ELR (cell line): ENCODE measurements at regions not wholly inside any gene's neighbourhood (a gene's known extent, or its start where the extent isn't known, plus 50 kb on each side); places are given as distances from the start of the nearest gene placed in this dataset.

Experiments
- DNase-seq: peaks from one replicate; pipeline ENCODE4 v3.0.0-alpha.2; 2015; ENCODE audit warnings: low read depth

- DNase-seq: no peak
These were observed 97.8 kb upstream of the SLC44A1 start for GRCh38 chr9:105146677-105147076.

DNA sequence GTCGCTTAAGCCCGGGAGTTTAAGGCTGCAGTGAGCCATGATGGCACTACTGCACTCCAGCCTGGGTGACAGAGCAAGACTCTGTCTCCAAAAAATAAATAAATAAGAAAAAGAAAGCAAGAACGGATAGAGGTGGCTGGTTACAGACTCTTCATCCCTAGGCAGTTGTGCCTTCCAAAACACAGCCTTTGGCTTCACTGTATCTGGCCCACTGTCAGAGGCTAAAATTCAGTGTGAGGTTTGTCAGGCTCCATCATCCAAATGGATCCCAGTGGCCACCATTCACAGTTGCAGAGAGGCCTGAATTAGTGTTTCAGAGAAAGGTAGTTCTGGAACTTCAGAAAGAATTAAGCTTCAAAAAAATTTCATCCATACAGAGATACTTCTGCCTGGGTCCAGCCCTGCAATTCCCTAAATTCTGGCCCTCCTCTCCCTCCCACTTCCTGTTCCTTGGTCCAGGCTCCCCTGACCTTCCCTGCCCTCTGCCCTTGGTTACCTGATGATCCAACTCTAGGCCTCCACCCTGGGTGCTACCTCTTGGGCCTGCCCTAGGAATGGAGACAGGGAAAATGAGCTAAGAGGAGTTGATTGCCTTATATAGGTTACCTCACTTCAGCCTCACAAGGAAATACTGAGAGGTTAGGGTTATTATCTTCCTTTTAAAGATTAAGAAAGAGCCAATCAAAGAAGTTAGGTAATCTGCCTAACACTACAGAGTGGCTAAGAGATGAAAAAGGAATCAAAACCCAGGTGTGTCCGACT is 97.2 kb upstream of the SLC44A1 start:
- no peak for DNase-seq

DNA sequence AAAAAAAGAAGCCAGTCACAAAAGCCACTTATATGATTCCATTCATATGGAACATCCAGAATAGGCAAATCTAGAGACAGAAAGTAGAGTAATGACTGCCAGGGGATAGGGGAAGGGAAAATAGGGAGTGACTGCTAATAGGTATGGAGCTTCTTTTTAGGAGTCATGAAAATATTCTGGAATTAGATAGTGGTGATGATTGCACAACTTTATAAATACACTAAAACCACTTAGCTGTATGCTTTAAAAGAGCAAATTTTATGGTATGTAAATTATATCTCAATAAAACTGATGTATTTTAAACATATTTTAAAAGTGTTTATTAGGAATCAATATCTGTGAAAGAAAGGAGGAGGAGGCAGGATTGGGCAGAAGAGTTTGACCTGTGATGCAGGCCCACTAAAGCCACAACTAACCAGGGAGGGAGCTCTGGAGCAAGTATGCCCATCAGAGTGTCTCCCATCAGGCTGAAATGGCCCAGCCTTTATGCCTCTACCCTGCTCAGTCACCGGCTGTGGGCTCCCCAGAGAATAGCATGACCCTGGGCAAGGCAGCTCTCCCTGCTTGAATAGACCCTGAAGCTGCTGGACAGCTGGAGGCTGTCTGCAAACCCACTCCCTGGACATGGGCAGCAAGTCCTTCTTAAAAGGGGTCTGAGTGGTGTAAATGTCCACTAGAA is 96.0 kb upstream of the SLC44A1 start:
- peak; percentile 31 for DNase-seq

DNA sequence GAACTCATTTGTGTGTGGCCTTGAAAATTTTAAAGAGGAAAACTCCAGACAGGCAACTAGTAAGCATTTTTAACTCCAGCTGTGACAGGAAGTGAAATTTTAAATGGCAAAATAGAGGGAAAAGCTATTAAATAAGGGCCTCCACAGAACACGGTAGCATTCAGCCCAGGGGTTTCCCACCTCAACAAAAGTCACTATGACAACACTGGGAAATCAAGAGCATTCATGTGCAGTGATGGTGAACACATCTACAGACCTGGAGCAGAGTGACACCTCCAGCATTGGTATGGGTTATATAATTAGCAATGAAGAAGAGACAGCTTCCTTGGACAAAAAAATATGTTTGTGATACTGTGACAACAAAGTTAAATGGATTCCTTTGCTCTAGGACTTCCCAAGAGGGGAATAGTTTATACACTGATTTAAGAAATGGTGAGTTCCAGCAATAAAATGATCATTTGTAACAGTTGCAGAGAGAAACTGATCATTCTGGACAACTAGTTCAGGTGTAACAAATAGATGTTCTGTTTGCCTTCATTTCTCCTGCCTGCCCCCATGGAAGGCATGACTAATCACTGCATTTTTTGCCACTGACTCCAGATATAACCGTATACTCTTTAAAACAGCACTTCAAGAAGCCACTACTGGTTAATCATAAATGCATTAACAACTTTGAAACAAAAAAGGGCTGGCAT is 93.3 kb upstream of the SLC44A1 start:
- peak; percentile 79 for DNase-seq

- no peak for DNase-seq
These were observed 92.8 kb upstream of the SLC44A1 start for GRCh38 chr9:105151686-105151995.

DNA sequence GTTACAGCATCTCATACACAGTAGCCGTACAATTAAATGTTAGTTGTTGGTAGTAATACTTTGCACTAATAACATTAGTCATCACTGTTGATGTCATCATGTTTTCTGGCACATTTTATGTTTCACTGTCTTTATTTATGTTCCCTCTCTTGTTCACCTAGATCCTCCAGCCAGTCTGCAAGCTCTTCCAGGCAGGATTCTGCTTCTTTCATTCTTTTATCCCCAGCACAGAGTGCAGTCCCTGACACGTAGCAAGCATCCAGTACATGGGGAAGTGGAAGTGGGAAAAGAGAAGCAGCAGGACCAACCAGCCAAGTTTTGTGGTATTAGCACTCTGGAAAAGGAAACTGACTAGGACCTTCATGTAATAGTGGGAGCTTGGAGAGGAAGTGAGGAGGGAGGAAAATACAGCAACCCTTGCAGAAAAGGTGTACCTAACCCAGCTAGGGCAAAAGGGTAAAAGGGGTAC is 89.7 kb upstream of the SLC44A1 start:
- DNase-seq: peak; percentile 69

DNA sequence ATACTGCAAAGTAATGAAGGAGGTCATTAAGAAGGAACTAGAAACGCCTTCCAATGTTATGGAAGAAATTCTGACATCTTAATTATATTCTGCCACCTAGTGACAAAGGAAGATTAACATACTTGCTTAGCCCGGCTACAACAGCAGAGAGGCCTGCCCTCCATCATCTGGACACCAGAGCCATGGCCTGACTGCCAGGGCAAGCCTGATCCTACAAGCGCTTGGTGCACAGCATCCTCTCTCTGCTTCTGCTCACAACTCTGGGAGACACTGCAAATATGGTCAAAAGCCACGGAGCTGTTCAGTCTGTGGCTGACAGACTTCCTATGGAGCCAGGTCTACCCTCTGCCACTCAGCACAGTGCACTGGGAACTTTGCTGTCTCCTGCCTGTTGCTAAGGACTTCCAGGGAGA is 87.3 kb upstream of the SLC44A1 start:
- DNase-seq: peak; percentile 84

DNA sequence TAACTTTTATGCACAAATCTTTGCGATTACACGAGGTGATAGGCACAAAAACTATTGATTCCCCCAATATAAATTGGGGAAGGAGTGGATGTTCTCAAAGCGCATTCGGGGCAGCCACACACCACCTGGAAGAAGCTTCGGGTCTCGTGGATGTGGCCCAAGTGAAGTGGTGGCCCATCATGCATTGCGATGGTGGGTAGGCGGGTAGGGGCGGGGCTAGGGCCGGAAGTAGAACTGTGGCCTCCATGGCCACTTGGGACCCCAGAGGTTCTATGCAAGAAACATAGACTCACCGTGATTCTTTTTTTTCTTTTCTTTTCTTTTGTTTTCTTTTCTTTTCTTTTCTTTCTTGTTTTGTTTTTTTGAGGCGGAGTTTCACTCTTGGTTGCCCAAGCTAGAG is 86.4 kb upstream of the SLC44A1 start:
- no peak for DNase-seq

- no peak for DNase-seq
These were observed 85.6 kb upstream of the SLC44A1 start for GRCh38 chr9:105158898-105159297.

DNA sequence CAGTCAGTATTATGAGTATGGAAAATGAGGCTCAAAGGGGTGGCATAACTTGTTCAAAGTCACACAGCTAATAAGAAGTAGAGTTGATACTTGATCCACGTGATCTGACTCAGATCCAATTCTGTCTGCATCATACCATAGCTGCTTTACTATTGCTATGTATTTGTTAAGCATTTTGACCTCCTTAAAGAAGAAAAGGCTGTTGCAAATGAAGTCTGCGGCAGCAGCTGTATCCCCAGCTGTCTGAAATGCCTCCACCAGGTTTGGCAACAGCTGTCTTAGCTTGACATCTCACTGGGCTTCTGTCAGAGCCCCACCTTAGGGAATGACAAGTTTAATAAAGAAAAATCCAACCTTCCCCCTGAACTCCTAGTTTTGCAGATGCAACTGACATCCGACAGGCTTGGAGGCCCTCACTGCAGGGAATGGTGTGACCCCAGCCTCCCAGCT is 75.6 kb upstream of the SLC44A1 start:
- DNase-seq: no peak

DNA sequence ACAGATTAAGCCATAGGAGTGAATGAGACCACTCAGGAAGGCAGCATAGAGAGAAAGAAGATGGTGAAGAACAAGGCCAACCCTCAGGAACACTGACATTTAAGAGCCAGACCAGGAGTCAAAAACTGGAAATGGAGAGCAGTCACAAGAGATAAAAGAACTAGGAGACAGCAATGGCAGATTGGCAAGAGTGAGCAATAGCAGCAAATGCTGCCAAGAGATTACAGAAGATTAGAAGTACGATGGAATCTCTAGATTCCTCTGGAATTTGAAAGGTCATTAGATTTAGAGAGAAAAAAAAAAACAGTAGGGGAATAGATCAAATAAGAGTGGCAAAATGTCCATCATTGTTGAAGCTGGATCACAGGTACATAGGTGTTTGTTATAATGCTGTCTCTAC is 73.4 kb upstream of the SLC44A1 start:
- DNase-seq: no peak

- DNase-seq: no peak
These were observed 72.9 kb upstream of the SLC44A1 start for GRCh38 chr9:105171589-105171988.

DNA sequence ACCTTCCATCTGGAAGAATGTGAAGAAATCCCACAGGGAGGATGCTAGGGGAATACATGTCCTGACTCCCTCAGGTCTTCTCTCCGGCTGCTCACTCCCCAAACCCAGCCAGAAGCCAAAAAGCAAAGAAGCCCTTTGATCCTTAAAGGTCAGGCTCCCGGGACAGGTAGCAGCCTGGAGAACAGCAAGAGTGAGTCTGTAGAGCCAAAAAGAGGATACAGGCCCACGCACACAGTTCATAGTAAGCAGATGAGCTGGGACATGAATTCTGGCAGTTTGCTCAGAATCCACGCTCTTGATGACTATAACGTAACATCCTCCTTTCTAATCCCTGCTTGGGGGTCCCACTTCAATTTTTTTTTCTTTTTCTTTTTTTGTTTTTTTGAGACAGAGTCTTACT is 72.0 kb upstream of the SLC44A1 start:
- no peak for DNase-seq

DNA sequence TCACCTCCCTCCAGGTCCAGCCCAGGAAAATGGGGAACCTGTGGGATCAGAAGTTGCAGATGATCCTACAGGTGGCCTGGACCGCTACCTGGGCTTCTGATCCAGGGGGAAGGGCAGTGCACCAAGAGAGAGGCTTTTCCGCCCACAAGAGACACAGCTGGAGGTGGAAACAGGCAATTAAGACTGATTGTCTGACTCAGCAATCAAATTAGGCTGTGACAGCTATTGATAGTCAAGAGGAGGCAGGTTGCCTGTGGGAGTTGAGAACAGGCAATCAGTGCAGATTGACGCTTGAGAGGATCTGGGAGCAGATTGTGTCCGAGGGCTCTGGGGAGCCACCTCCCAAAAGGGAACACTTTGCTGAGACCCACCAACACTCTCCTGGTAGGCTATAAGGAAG is 71.1 kb upstream of the SLC44A1 start:
- no peak for DNase-seq

- no peak for DNase-seq
These were observed 70.6 kb upstream of the SLC44A1 start for GRCh38 chr9:105173826-105174225.

DNA sequence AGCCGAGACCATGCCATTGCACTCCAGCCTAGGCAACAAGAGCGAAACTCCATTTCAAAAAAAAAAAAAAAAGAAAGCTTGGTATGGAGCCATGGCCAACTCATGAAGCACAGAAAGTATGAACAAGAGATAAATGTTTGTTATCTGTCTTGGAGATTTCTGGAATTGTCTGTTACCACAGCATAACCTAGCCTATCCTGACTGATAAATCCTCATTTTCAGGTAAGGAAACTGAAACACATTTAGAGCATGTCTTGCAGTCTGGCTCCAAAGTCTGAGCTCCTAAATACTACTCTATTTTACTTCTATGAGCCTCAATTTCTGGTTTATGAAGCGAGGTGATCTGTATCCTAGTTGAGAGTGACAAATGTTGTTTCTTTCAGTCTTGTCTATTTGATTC is 68.3 kb upstream of the SLC44A1 start:
- DNase-seq: no peak

DNA sequence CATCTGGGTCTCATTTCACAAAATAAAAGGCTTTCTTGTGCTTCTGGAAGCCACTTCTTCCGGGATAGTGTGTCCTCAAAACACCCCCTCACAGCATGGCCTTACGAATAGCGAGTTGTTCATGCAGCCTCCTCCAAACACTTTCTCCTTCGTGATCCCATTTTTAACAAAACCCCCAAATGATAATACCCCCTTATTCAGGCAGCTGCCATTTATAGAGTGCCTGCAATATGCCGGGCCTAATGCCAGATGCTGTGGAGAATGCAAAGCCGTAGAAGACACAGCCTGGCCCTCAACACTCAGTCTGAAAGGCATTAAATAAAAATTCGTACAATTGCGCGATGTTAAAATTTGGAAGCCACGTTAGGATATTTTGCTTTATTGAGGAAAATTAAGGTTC is 66.4 kb upstream of the SLC44A1 start:
- DNase-seq: no peak

- peak; percentile 74 for DNase-seq
These were observed 56.7 kb upstream of the SLC44A1 start for GRCh38 chr9:105187781-105188180.

DNA sequence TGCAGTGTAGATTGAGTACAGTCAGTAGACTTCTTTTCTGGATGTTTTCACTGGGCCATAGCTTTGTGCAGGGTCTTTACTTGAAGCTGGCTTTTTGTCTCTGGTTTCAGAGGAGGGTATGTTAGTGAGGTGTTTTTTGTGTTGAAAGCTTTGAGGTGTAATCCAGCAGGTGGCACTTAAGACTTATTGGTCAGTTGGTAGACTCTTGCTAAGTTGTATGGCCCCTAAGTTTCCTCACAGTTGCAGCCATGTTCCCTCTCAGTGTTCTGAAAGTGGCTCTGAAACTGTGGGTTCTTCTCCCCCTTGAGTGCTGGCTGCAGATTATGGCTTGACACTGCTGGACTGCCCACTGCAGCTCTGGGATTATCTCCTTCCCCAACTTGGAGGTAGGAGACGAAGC is 55.7 kb upstream of the SLC44A1 start:
- DNase-seq: peak; percentile 7

DNA sequence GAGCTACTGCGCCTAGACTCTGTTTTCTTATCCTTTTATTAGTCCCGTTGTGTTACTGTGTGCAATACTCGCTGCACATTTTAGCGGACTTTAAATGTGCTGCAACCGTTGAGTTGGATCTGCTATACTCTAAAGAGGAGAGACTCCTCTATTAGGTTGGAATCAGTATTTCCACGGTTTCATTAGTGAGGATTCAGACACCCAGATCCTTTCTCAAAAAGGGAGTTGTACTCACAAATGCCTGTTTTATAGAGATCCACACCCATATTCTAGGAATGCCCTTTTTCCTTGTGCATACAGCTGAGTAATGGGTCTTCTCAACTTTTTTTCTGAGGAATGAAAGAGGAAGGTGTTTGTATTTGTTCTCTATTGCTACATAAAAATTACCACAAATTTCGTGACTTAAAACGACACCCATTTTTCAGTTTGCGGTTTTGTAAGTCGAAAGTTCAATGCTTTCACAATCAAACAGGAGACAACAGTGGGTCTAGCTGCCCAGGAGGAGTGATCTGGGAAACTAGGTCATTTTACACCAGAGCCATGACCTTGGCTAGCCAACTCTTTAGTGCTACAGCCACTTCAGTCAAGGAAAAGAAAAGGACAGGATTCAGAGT is 52.8 kb upstream of the SLC44A1 start:
- no peak for DNase-seq

DNA sequence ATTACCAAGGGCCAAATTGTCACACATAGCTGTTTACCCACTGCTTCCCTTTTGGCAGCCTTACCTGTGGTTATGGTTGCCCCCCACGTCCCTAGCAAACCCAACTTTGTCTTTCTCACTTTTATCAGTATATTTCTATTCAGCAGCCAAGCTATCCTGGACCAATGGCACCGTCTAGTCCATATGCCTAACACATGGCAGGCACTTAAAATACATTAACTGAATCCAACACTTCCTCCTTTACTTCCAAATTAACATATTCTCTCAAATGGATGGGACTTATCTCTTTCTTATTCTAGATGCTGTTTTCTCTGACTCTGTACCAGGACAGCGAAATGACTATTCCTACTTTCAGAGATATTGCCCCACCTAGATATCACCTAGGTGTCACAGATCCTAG is 50.9 kb upstream of the SLC44A1 start:
- DNase-seq: no peak

DNA sequence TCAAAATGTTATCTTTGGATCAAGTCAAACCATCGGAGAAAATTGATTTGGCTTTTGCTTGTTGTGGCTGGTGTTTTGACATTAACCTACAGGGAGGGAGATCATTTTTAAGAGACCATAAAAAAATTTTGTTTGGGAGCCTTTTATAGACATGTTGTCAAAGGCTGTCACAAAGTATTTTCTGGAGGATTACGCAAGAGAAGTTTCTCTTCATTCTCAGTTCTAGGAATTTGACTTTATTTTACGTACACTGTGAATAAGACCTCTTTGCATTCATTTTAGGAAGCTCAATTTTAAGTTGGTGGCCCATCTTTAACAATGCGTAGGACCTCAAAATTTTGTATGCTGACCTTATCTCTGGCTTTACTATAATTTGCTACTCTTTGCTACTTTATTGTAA is 50.2 kb upstream of the SLC44A1 start:
- no peak for DNase-seq
